SK-N-SH (cell line): ENCODE measurements at regions not wholly inside any gene's neighbourhood (a gene's known extent, or its start where the extent isn't known, plus 50 kb on each side); places are given as distances from the start of the nearest gene placed in this dataset.

ENCODE experiments used
- CHD2 ChIP-seq: fragments of 150-350 bp; IDR thresholded peaks from 2 replicates; pipeline ENCODE4 v1.6.1; 2018; ENCODE audit warnings: low read length; ENCODE audit not compliant: partially characterized antibody
- EP300 ChIP-seq, 2 experiments: IDR thresholded peaks; 2 replicates each; pipeline versions ENCODE4 v1.4.0 to v1.6.1; 2012; ENCODE audit warnings: borderline replicate concordance in 1 of 2, low read depth in 1 of 2, low read length in 1 of 2
- EZH2phosphoT487 ChIP-seq: fragments of 200-600 bp; sonication (generic); IDR thresholded peaks from 2 replicates; pipeline ENCODE4 v1.6.1; 2017; ENCODE audit warnings: low read depth, mixed run types, mild to moderate bottlenecking, antibody characterized with exemption, moderate library complexity, borderline replicate concordance
- JUND ChIP-seq: IDR thresholded peaks from 2 replicates; pipeline ENCODE4 v1.4.0; 2012
- MXI1 ChIP-seq: IDR thresholded peaks from 2 replicates; pipeline ENCODE4 v1.6.1; 2012; ENCODE audit warnings: mild to moderate bottlenecking, low read depth, low read length, improper control_type of control experiment
- RAD21 ChIP-seq: IDR thresholded peaks from 2 replicates; pipeline ENCODE4 v1.6.1; 2012; ENCODE audit warnings: mild to moderate bottlenecking, low read length
- SMC3 ChIP-seq: IDR thresholded peaks from 2 replicates; pipeline ENCODE4 v1.6.1; 2012; ENCODE audit warnings: low read depth, low read length, improper control_type of control experiment
- TF ChIP-seq, protein P1 (sequence below): fragments of 200-600 bp; sonication (generic); IDR thresholded peaks from 2 replicates; pipeline ENCODE4 v1.6.1; 2017; ENCODE audit warnings: antibody characterized with exemption, mild to moderate bottlenecking, moderate library complexity
- TF ChIP-seq, protein P2 (sequence below): IDR thresholded peaks from 2 replicates; pipeline ENCODE4 v1.4.0; 2012; ENCODE audit warnings: low read depth, borderline replicate concordance
- TF ChIP-seq, protein P3 (sequence below): IDR thresholded peaks from 2 replicates; pipeline ENCODE4 v1.4.0; 2012; ENCODE audit warnings: low read depth, borderline replicate concordance

DNA sequence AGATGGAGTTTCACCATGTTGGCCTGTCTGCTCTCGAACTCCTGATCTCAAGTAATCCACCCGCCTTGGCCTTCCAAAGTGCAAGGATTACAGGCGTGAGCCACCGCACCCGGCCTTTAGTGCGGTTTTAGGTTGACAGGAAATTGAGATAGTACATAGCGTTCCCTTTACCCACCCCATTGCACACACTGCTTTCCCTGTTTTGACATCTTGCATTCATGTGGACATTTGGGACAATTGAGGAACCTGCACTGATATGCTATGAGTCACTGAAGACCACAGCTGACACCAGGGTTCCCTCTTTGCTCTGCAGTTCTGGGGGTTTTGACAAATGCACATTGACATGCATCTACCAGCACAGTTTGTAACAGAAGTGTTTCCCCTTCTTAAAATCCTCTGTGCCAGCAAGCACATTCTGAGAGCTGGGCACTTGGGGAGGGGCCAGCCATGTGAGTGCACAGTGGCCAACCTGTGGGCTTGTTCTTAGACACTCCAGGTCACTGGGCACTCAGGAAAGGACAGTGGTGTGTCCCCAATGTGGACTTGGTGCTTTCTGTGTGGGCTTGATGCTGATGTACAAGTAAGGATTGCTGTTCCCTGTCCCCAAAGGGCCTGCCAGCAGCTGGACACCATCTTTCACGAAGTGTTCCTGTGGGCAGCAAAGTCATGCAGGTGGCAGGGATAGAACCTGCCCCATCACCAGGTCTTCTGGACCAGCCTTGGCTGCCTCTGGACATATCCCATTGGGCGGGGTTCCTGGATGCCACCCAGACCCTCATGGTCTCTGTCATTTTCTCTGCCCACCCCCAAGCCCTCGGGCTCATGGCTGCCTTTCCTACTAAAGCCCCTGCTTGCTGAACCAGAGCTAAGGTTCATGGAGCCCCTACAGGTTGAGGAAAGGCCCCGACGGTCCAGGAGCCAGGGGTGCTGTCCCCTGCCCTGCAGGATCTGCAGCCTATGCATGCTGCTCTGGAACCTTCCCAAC, 579.8 kb downstream of the GLRX3 start:
- TF ChIP-seq EZH2phosphoT487, result no peak
- no peak for TF ChIP-seq RAD21
- TF ChIP-seq, protein P1, sequence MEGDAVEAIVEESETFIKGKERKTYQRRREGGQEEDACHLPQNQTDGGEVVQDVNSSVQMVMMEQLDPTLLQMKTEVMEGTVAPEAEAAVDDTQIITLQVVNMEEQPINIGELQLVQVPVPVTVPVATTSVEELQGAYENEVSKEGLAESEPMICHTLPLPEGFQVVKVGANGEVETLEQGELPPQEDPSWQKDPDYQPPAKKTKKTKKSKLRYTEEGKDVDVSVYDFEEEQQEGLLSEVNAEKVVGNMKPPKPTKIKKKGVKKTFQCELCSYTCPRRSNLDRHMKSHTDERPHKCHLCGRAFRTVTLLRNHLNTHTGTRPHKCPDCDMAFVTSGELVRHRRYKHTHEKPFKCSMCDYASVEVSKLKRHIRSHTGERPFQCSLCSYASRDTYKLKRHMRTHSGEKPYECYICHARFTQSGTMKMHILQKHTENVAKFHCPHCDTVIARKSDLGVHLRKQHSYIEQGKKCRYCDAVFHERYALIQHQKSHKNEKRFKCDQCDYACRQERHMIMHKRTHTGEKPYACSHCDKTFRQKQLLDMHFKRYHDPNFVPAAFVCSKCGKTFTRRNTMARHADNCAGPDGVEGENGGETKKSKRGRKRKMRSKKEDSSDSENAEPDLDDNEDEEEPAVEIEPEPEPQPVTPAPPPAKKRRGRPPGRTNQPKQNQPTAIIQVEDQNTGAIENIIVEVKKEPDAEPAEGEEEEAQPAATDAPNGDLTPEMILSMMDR, result no peak
- no peak for TF ChIP-seq MXI1
- no peak for TF ChIP-seq JUND
- no peak for TF ChIP-seq CHD2
- TF ChIP-seq SMC3, result no peak
- TF ChIP-seq, protein P2, sequence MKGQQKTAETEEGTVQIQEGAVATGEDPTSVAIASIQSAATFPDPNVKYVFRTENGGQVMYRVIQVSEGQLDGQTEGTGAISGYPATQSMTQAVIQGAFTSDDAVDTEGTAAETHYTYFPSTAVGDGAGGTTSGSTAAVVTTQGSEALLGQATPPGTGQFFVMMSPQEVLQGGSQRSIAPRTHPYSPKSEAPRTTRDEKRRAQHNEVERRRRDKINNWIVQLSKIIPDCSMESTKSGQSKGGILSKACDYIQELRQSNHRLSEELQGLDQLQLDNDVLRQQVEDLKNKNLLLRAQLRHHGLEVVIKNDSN, result no peak
- no peak for TF ChIP-seq EP300 (IDR thresholded peaks at IDR 0.05; ENCODE audit: borderline replicate concordance in 1 of 2, low read depth in 1 of 2, low read length in 1 of 2)
- TF ChIP-seq, protein P3, sequence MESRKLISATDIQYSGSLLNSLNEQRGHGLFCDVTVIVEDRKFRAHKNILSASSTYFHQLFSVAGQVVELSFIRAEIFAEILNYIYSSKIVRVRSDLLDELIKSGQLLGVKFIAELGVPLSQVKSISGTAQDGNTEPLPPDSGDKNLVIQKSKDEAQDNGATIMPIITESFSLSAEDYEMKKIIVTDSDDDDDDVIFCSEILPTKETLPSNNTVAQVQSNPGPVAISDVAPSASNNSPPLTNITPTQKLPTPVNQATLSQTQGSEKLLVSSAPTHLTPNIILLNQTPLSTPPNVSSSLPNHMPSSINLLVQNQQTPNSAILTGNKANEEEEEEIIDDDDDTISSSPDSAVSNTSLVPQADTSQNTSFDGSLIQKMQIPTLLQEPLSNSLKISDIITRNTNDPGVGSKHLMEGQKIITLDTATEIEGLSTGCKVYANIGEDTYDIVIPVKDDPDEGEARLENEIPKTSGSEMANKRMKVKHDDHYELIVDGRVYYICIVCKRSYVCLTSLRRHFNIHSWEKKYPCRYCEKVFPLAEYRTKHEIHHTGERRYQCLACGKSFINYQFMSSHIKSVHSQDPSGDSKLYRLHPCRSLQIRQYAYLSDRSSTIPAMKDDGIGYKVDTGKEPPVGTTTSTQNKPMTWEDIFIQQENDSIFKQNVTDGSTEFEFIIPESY, result no peak
